IMR-90 (cell line): ENCODE measurements at regions not wholly inside any gene's neighbourhood (a gene's known extent, or its start where the extent isn't known, plus 50 kb on each side); places are given as distances from the start of the nearest gene placed in this dataset.

ENCODE experiments used
- ATAC-seq: fragments of 200-7000 bp; cut with Tn5 transposase; 2 replicates; pipeline ENCODE4 v1.9.1; 2020; ENCODE audit warnings: low read depth, mild to moderate bottlenecking, moderate library complexity
- BruUV-seq: library from RNA; stranded (reverse); fragments of 400-500 nt; replicated peaks from 2 replicates; lab custom pipeline; 2021; lab: Mats Ljungman, UMichigan
- CTCF ChIA-PET: fragments of 300-600 bp; formaldehyde crosslinking; extraction: SDS; loops from one replicate; lab custom pipeline; 2021; ENCODE audit warnings: antibody characterized with exemption; lab: Yijun Ruan, JAX
- POLR2A ChIA-PET: fragments of 300-600 bp; sonication (Branson Sonifier 250); formaldehyde crosslinking; loops from one replicate; lab custom pipeline; 2022; ENCODE audit warnings: antibody characterized with exemption; ENCODE audit not compliant: unreplicated experiment; lab: Charles Lee
- DNase-seq: peaks from one replicate; pipeline ENCODE4 v3.0.0; 2013
- H2AFZ ChIP-seq: replicated peaks from 2 replicates; pipeline ENCODE3; 2013; ENCODE audit warnings: low read length, mild to moderate bottlenecking; ENCODE audit not compliant: poor library complexity
- H2AK5ac ChIP-seq: 2 replicates; pipeline ENCODE4 v1.6.1; 2013; ENCODE audit warnings: low read depth, low read length, inconsistent platforms
- H2AK9ac ChIP-seq: replicated peaks from 2 replicates; pipeline ENCODE3; 2013; ENCODE audit warnings: mild to moderate bottlenecking, low read depth, low read length, moderate library complexity; ENCODE audit not compliant: poor library complexity
- H2BK120ac ChIP-seq: 2 replicates; pipeline ENCODE4 v1.6.1; 2013; ENCODE audit warnings: low read depth, low read length, inconsistent platforms
- H2BK15ac ChIP-seq: 3 replicates; pipeline ENCODE4 v1.6.1; 2013; ENCODE audit warnings: low read depth, low read length, inconsistent platforms
- H2BK20ac ChIP-seq: 2 replicates; pipeline ENCODE4 v1.6.1; 2013; ENCODE audit warnings: low read depth, mild to moderate bottlenecking, inconsistent platforms, low read length, moderate library complexity
- H2BK5ac ChIP-seq: 2 replicates; pipeline ENCODE4 v1.6.1; 2013; ENCODE audit warnings: mild to moderate bottlenecking, low read depth, low read length, inconsistent platforms; ENCODE audit not compliant: poor library complexity, severe bottlenecking
- H3K14ac ChIP-seq: replicated peaks from 2 replicates; pipeline ENCODE4 v1.6.1; 2013; ENCODE audit warnings: low read depth, low read length, inconsistent platforms
- H3K18ac ChIP-seq: 2 replicates; pipeline ENCODE4 v1.6.1; 2013; ENCODE audit warnings: low read depth, low read length, control low read depth
- H3K23ac ChIP-seq: 2 replicates; pipeline ENCODE4 v1.6.1; 2013; ENCODE audit warnings: low read depth, low read length, inconsistent platforms
- H3K27ac ChIP-seq: 2 replicates; pipeline ENCODE4 v1.5.1; 2013; ENCODE audit warnings: mild to moderate bottlenecking, control low read depth, low read length; ENCODE audit not compliant: insufficient read depth
- H3K27me3 ChIP-seq: 2 replicates; pipeline ENCODE4 v1.6.1; 2013; ENCODE audit warnings: low read length; ENCODE audit not compliant: control insufficient read depth, insufficient read depth
- H3K36me3 ChIP-seq: 2 replicates; pipeline ENCODE4 v1.6.1; 2013; ENCODE audit warnings: low read length, mixed read lengths; ENCODE audit not compliant: control insufficient read depth, insufficient read depth
- H3K4ac ChIP-seq: 2 replicates; pipeline ENCODE4 v1.6.1; 2013; ENCODE audit warnings: low read depth, low read length, inconsistent platforms
- H3K4me1 ChIP-seq: 2 replicates; pipeline ENCODE4 v1.6.1; 2013; ENCODE audit warnings: low read length, mixed read lengths; ENCODE audit not compliant: control insufficient read depth, insufficient read depth
- H3K4me2 ChIP-seq: 2 replicates; pipeline ENCODE4 v1.6.1; 2013; ENCODE audit warnings: low read depth, mild to moderate bottlenecking, control low read depth, low read length, moderate library complexity
- H3K4me3 ChIP-seq: 2 replicates; pipeline ENCODE4 v1.5.1; 2013; ENCODE audit warnings: low read depth, mild to moderate bottlenecking, control low read depth, low read length, moderate library complexity; ENCODE audit not compliant: insufficient read depth
- H3K56ac ChIP-seq: 2 replicates; pipeline ENCODE4 v1.6.1; 2013; ENCODE audit warnings: low read length, inconsistent platforms; ENCODE audit not compliant: insufficient read depth; ENCODE audit errors: extremely low read depth
- H3K79me1 ChIP-seq, 2 experiments: 2 replicates each; pipeline ENCODE4 v1.6.1; 2013; ENCODE audit warnings: low read length in 2 of 2, inconsistent platforms in 1 of 2, low read depth in 1 of 2
- H3K9ac ChIP-seq: 2 replicates; pipeline ENCODE4 v1.6.1; 2013; ENCODE audit warnings: low read depth, low read length, control low read depth
- H3K9me1 ChIP-seq: 2 replicates; pipeline ENCODE4 v1.6.1; 2013; ENCODE audit warnings: low read length, inconsistent platforms; ENCODE audit not compliant: insufficient read depth
- H3K9me3 ChIP-seq: 2 replicates; pipeline ENCODE4 v1.6.1; 2013; ENCODE audit warnings: low read length; ENCODE audit not compliant: control insufficient read depth, insufficient read depth
- H4K20me1 ChIP-seq: 2 replicates; pipeline ENCODE4 v1.6.1; 2013; ENCODE audit warnings: low read length, inconsistent platforms; ENCODE audit not compliant: insufficient read depth
- H4K5ac ChIP-seq: 2 replicates; pipeline ENCODE4 v1.6.1; 2013; ENCODE audit warnings: mild to moderate bottlenecking, low read depth, low read length, control low read depth
- H4K8ac ChIP-seq, 2 experiments: 2 replicates each; pipeline ENCODE4 v1.6.1; 2013; ENCODE audit warnings: low read depth in 2 of 2, low read length in 2 of 2, control low read depth in 1 of 2, inconsistent platforms in 1 of 2
- H4K91ac ChIP-seq: 2 replicates; pipeline ENCODE4 v1.6.1; 2013; ENCODE audit warnings: low read depth, low read length, inconsistent platforms; ENCODE audit not compliant: insufficient read depth
- CHD1 ChIP-seq: IDR thresholded peaks from 2 replicates; pipeline ENCODE4 v1.6.1; 2012; ENCODE audit warnings: low read depth, low read length, improper control_type of control experiment
- CTCF ChIP-seq: conservative IDR thresholded peaks from 2 replicates; pipeline ENCODE4 v1.5.1; 2012; ENCODE audit warnings: mild to moderate bottlenecking, low read depth, low read length, improper control_type of control experiment
- MAFK ChIP-seq: IDR thresholded peaks from 2 replicates; pipeline ENCODE4 v1.6.1; 2012; ENCODE audit warnings: low read depth, low read length, improper control_type of control experiment
- MXI1 ChIP-seq: IDR thresholded peaks from 2 replicates; pipeline ENCODE4 v1.6.1; 2012; ENCODE audit warnings: low read depth, mild to moderate bottlenecking, low read length, moderate library complexity, borderline replicate concordance
- NFE2L2 ChIP-seq: fragments of 150-350 bp; IDR thresholded peaks from 2 replicates; pipeline ENCODE4 v1.6.1; 2016; ENCODE audit warnings: low read depth, mild to moderate bottlenecking, low read length
- POLR2A ChIP-seq: IDR thresholded peaks from 2 replicates; pipeline ENCODE4 v1.6.1; 2012; ENCODE audit warnings: mild to moderate bottlenecking, low read depth, low read length
- RAD21 ChIP-seq: IDR thresholded peaks from 2 replicates; pipeline ENCODE4 v1.6.1; 2012; ENCODE audit warnings: low read length, improper control_type of control experiment
- WGBS, 2 experiments: methylation state at CpG; one replicate each; pipeline versions ENCODE4 v1.1.5 to v1.1.7; 2013; ENCODE audit warnings: missing lambda C conversion rate in 2 of 2; ENCODE audit not compliant: insufficient read length in 1 of 2; ENCODE audit errors: extremely low coverage in 2 of 2; 5-methylcytosine and 5-hydroxymethylcytosine counted together
- dilution Hi-C: fragments of 300-500 bp; cut with HindIII; formaldehyde crosslinking; loops from one replicate; pipeline ENCODE4 v1.14.3; 2018; ENCODE audit warnings: low sequenced_read_pairs; ENCODE audit not compliant: unreplicated experiment
- in situ Hi-C: fragments of 300-500 bp; cut with MboI; formaldehyde crosslinking; loops from 3 replicates; pipeline ENCODE4 v1.14.3; 2019; ENCODE audit warnings: low sequenced_read_pairs, inconsistent platforms, mixed read lengths
- intact Hi-C: fragments of 100-400 bp; cut with micrococcal nuclease; formaldehyde crosslinking; loops from 2 replicates; pipeline ENCODE4 v1.10.0; 2022

DNA sequence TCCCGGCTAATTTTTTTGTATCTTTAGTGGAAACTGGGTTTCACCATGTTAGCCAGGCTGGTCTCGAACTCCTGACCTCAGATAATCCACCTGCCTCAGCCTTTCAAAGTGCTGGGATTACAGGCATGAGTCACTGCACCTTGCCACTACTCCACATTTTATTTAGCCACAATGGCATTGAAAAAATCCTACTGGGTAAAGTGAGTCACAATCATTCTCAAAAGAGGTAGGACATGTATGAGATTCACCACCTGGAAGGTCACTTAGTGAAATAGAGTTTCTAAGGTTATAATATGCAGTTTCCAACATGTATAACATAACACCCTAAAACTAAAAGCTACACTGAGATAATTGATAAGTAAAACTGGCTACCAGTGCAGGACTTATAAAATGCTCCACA is 159.2 kb downstream of the BTC start:
- no TSS peak for BruUV-seq

More for the DNA sequence above, 159.2 kb downstream of the BTC start:
- H3K14ac ChIP-seq = no peak overlapping the region
- peaks cover 7% of the 10 kb centered on the region for H3K27me3 ChIP-seq
- H2BK20ac ChIP-seq = no peak overlapping the region
- POLR2A ChIA-PET = no interaction called here
- no peak overlapping the region for H2AFZ ChIP-seq
- peaks cover 7% of the 10 kb centered on the region for H3K4me1 ChIP-seq
- H3K18ac ChIP-seq = no peak overlapping the region
- no peak overlapping the region for H2BK15ac ChIP-seq
- peaks cover 2% of the 10 kb centered on the region; the same call in 1 of the 2 replicates for H3K9me3 ChIP-seq
- no peak overlapping the region for H2AK5ac ChIP-seq
- DNase-seq = no peak
- H3K36me3 ChIP-seq = no peaks in the 10 kb centered on the region
- H3K56ac ChIP-seq = no peak overlapping the region
- in situ Hi-C loops (loop anchor here (25.0 kb wide), 1 partner anchor 923 kb away; no protein-coding TSS in a partner anchor), intact Hi-C loops (no loop called here), dilution Hi-C loops (no loop called here)
- H3K4ac ChIP-seq = no peak overlapping the region
- CTCF ChIA-PET = interaction anchor here (1.0 to 1.2 kb wide), 3 partner anchors 10 to 190 kb away, joined by 3 read pairs; partner anchors contain the start of gene AREG
- H3K9me1 ChIP-seq = no peaks in the 10 kb centered on the region
- WGBS, 2 experiments = 86% methylated on average over 1 of the region's 2 CpGs; no CpG with 5 or more reads in 1 of the 2 experiments
- H3K4me3 ChIP-seq = no peak overlapping the region
- no peak overlapping the region for H2BK5ac ChIP-seq
- no peak overlapping the region for H3K9ac ChIP-seq
- no peak overlapping the region for H3K27ac ChIP-seq
- H4K8ac ChIP-seq = no peak overlapping the region
- no peak overlapping the region for H3K23ac ChIP-seq
- no peak overlapping the region for H4K5ac ChIP-seq
- no peak for TF ChIP-seq NFE2L2
- no peak for TF ChIP-seq RAD21
- no peak for TF ChIP-seq CTCF
- TF ChIP-seq CHD1 = no peak
- TF ChIP-seq MAFK = no peak
- no peak for TF ChIP-seq MXI1
- no peak for TF ChIP-seq POLR2A
- no peak overlapping the region for H2BK120ac ChIP-seq
- no peak overlapping the region for H3K4me2 ChIP-seq
- no peak overlapping the region for H2AK9ac ChIP-seq
- H3K79me1 ChIP-seq = no peaks in the 10 kb centered on the region
- no peaks in the 10 kb centered on the region; the same call in 1 of the 2 replicates for H4K20me1 ChIP-seq
- no peak overlapping the region for H4K91ac ChIP-seq
- no peak for ATAC-seq
